ENCODE measurements at regions not wholly inside any gene's neighbourhood (a gene's known extent, or its start where the extent isn't known, plus 50 kb on each side); places are given as distances from the start of the nearest gene placed in this dataset.
A peak's percentile ranks its signal among the peaks of the same experiment; 100 is the strongest.

DNA sequence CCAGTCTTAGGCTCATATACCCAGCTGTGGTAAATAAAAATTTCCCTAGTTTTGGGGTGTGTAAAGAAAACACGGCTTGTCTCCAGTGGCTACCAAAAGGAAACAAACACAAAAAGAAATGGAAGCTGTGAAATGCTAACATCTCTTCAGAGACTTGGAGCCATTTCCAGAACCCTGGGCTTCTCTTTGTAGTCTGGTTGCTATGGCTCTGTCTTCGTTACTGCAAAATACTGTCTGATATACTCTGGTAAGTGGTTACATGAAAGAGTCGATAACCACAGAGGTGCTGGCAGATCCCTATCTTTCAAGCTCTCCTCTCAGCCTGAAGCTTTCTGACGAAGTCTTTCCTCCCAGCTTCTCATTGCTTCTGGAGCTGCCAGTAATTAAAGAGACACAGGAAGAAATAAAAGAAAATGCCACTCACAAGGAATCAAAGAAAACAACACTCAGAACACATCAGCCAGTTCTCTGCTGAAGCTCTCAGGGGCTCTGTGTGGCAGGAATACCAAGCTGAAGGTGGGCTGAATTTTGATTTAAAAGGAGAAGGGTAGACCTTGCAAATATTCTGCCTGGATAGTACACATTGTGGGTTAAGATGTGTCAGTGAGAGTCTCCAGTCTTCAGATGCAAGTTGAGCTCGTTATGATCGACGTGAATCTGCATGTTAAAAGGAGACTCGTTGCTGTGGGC, 107.6 kb upstream of the FAM9C start:
- H3K4me3 Mint-ChIP-seq = peak overlapping the region; percentile 3
- DNase-seq (peak; percentile 17), ATAC-seq (peak; percentile 65)
- peaks cover 2% of the 10 kb centered on the region for H3K36me3 Mint-ChIP-seq (ENCODE audit: low read depth)
- intact Hi-C loops (cut with micrococcal nuclease) = no loop called here
- TF ChIP-seq, protein P1, sequence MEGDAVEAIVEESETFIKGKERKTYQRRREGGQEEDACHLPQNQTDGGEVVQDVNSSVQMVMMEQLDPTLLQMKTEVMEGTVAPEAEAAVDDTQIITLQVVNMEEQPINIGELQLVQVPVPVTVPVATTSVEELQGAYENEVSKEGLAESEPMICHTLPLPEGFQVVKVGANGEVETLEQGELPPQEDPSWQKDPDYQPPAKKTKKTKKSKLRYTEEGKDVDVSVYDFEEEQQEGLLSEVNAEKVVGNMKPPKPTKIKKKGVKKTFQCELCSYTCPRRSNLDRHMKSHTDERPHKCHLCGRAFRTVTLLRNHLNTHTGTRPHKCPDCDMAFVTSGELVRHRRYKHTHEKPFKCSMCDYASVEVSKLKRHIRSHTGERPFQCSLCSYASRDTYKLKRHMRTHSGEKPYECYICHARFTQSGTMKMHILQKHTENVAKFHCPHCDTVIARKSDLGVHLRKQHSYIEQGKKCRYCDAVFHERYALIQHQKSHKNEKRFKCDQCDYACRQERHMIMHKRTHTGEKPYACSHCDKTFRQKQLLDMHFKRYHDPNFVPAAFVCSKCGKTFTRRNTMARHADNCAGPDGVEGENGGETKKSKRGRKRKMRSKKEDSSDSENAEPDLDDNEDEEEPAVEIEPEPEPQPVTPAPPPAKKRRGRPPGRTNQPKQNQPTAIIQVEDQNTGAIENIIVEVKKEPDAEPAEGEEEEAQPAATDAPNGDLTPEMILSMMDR (IDR thresholded peaks at IDR 0.05) = no peak
- H3K27me3 Mint-ChIP-seq = no peaks in the 10 kb centered on the region
- peaks cover 14% of the 10 kb centered on the region for H3K4me1 Mint-ChIP-seq (ENCODE audit: low read depth)
- POLR2A ChIA-PET = interaction anchor here (1.4 kb wide), 1 partner anchor 15 kb away, joined by 3 read pairs; no protein-coding TSS in a partner anchor
- H3K27ac Mint-ChIP-seq = peak overlapping the region; percentile 43
- CTCF ChIA-PET = interaction anchor here (0.6 to 1.5 kb wide), 3 partner anchors 11 to 336 kb away, joined by 4 read pairs; no protein-coding TSS in a partner anchor
- H3K9me3 Mint-ChIP-seq = peaks cover 12% of the 10 kb centered on the region

DNA sequence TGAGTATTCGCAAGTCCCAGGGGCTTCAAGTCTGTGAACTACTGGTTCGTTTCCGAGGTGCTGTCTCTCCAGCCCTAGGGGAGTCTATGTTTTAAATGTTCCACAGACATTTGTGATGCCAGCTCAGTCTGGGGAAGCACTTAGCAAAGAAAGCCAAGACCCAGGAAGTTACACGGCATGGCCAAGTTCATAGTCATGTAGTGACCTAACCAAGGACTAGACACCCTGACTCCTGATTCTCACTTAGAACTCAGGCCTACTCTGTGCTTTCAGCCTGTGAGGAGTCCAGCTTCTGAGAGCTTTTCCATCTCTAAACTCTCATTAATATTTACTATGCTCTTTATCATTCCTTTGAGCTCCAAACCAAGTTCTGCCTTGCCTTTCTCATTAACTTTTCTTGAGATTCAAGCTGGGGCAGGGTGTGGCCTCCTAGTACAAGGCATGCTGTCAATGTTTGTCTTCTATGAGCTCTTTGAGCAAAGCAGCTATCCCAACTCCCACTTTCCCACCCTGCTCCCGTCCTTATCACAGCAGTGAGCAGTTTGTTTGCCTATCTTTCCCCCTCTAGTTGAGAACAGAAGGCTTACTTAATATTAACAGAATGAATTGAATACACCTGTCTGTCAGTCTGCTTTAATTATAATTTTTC, 105.4 kb upstream of the FAM9C start:
- TF ChIP-seq, protein P1 (IDR thresholded peaks at IDR 0.05) = no peak
- intact Hi-C loops (cut with micrococcal nuclease) = no loop called here
- Mint-ChIP-seq H3K27ac (no peak overlapping the region), H3K27me3 (no peaks in the 10 kb centered on the region), H3K9me3 (peaks cover 10% of the 10 kb centered on the region), H3K4me1 (ENCODE audit: low read depth) (peaks cover 14% of the 10 kb centered on the region), H3K36me3 (ENCODE audit: low read depth) (peaks cover 2% of the 10 kb centered on the region), H3K4me3 (no peak overlapping the region)
- ATAC-seq (no peak), DNase-seq (no peak)
- ChIA-PET POLR2A (no interaction called here), CTCF (interaction anchor here (0.7 to 1.2 kb wide), 2 partner anchors 57 to 74 kb away, joined by 3 read pairs; no protein-coding TSS in a partner anchor)

DNA sequence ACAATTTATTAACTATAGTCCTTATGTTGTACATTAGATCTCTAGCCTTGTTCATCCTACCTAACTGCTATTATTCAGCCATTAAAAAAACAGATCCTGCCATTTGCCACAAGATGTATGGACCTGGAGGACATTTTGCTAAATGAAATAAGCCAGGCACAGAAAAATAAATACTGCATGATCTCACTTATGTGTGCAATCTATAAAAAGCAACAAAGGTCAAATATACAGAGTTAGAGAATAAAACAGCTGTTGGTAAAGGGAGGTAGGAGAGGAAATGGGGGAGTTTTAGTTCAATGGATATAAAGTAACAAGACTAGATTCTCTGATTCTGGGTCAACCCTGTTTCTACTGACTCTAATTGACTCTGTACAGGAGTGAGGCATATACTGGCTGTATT, 103.3 kb upstream of the FAM9C start:
- TF ChIP-seq, protein P1 (IDR thresholded peaks at IDR 0.05) = no peak
- CTCF ChIA-PET = interaction anchor here (0.5 kb wide), 1 partner anchor 276 kb away, joined by 3 read pairs; no protein-coding TSS in a partner anchor
- H3K36me3 Mint-ChIP-seq (ENCODE audit: low read depth) = peaks cover under 1% of the 10 kb centered on the region
- intact Hi-C loops (cut with micrococcal nuclease) = no loop called here
- H3K4me1 Mint-ChIP-seq (ENCODE audit: low read depth) = peaks cover 19% of the 10 kb centered on the region
- DNase-seq = no peak
- H3K4me3 Mint-ChIP-seq = no peak overlapping the region
- H3K27me3 Mint-ChIP-seq = no peaks in the 10 kb centered on the region
- H3K9me3 Mint-ChIP-seq = peaks cover 2% of the 10 kb centered on the region
- POLR2A ChIA-PET = interaction anchor here (0.6 kb wide), 1 partner anchor 358 kb away, joined by 3 read pairs; no protein-coding TSS in a partner anchor
- ATAC-seq = no peak
- H3K27ac Mint-ChIP-seq = no peak overlapping the region

DNA sequence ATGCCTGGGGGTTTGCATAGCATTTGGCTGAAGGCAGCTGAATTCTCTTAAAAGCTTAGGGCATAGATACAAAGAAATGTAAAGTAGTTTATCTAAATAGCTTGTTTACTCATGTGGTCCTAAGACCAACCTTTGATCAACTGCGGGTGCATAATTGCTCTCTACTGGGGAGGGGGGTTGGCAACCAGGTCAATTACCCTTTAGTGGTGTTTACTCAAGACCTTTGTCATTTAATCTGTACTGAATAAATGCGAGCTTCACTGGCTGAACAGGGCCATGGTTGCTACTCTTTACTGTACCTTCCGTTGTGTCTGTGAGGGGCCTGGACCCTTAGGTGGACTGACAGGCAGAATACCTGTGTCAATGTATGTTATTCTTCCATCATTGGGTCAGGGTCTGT, 102.7 kb upstream of the FAM9C start:
- H3K4me1 Mint-ChIP-seq (ENCODE audit: low read depth) = peaks cover 18% of the 10 kb centered on the region
- H3K4me3 Mint-ChIP-seq = no peak overlapping the region
- H3K9me3 Mint-ChIP-seq = peaks cover 2% of the 10 kb centered on the region
- DNase-seq (no peak), ATAC-seq (no peak)
- H3K36me3 Mint-ChIP-seq (ENCODE audit: low read depth) = no peaks in the 10 kb centered on the region
- no peaks in the 10 kb centered on the region for H3K27me3 Mint-ChIP-seq
- H3K27ac Mint-ChIP-seq = no peak overlapping the region
- TF ChIP-seq, protein P1 (IDR thresholded peaks at IDR 0.05) = no peak
- intact Hi-C loops (cut with micrococcal nuclease) = no loop called here
- ChIA-PET CTCF (no interaction called here), POLR2A (no interaction called here)
